ENCODE measurements at regions not wholly inside any gene's neighbourhood (a gene's known extent, or its start where the extent isn't known, plus 50 kb on each side); places are given as distances from the start of the nearest gene placed in this dataset.

DNA sequence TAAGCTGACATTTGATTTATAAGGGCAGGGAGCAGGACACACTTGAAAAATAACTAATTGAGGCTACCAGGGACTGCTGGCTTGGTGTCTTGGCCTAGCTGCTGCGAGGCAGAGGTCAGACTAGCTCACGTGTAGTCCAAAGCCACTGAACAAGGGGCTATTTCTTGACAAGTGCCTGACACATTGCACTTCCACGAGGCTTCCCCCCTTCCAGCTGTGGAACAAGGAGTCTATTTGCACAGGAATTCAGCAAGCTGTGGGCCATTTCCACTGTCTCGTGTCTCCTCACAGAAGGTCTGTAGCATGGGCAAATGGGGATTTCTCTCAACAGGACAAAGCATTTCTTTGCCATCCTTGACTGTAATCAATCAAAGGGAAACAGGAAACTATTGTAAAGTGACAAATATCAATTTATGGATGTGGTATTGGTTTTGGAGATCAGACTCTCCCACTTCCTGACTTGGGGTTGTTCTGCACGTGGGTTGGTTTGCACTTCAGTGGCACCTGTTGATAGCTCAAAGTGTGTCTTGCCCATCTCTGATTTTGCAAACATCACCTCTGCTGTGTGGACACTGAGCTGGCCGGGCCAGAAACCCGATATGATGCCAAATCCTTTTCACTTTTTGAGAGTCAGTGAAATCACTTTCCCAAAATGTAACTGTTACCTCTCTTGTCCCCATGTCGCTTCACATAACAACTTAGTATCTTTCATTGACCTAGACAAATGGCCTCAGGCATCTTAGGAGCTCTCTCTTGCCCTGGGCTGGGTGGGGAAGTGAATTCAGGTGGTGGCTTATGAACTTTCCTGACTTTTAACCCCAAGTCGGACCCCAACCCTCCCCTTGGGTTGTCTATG lies 107.4 kb upstream of the MAMLD1 start:
- TF ChIP-seq, protein P1, sequence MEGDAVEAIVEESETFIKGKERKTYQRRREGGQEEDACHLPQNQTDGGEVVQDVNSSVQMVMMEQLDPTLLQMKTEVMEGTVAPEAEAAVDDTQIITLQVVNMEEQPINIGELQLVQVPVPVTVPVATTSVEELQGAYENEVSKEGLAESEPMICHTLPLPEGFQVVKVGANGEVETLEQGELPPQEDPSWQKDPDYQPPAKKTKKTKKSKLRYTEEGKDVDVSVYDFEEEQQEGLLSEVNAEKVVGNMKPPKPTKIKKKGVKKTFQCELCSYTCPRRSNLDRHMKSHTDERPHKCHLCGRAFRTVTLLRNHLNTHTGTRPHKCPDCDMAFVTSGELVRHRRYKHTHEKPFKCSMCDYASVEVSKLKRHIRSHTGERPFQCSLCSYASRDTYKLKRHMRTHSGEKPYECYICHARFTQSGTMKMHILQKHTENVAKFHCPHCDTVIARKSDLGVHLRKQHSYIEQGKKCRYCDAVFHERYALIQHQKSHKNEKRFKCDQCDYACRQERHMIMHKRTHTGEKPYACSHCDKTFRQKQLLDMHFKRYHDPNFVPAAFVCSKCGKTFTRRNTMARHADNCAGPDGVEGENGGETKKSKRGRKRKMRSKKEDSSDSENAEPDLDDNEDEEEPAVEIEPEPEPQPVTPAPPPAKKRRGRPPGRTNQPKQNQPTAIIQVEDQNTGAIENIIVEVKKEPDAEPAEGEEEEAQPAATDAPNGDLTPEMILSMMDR (conservative IDR thresholded peaks at IDR 0.05): no peak
- TF ChIP-seq ZFX (IDR thresholded peaks at IDR 0.05): no peak

Measured in C4-2B (cell line).